Stimulated activated CD8-positive, alpha-beta memory T cell treated with anti-CD3 and anti-CD28 coated beads, Interleukin-4, amount 100 ng/mL, for 1 hour (primary cell): ENCODE measurements at regions not wholly inside any gene's neighbourhood (a gene's known extent, or its start where the extent isn't known, plus 50 kb on each side); places are given as distances from the start of the nearest gene placed in this dataset.

Source experiments
- DNase-seq, 2 donors: peaks; one replicate each; pipeline ENCODE4 v3.0.0-alpha.2; 2020; ENCODE audit warnings: low read depth in 2 of 2, low spot score in 1 of 2

DNA sequence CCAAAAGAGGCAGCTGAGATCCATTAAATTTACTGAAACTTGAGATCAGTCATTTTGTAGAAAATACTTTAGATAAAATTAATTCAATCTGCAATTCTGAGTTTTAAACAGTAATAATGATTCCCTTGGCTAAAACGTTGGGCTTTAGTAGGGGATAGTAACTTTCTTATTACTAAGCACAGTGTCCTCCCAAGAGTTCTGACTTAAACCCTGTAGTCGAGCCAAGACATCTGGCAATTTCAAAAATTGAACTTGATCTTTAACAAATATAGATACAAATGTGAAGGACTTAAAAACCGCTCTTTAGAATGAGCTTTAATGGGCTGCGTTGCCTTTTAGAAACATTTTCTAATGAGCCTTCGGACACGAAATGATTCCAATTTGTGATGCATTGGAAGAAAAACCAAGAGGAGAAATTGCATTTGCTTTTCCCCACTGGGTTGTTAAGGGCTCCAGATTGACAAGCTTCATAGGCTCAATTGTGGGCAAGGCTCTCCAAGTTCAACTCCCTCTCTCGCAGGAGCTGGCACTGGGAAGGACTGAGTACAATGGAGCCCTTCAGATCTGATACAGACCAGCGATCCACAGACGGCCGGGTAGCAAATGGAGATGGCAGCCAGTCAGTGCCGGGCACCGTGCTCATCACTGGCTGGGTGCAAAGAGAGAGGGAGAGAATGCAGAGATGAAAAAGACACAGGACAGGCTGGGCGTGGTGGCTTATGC, 921.3 kb upstream of the AUTS2 start:
- DNase-seq = no peak

- DNase-seq = no peak
Measured at GRCh38 chr7:68678196-68678595, 920.1 kb upstream of the AUTS2 start.

- no peak for DNase-seq
Measured at GRCh38 chr7:68679459-68680234, 918.6 kb upstream of the AUTS2 start.

DNA sequence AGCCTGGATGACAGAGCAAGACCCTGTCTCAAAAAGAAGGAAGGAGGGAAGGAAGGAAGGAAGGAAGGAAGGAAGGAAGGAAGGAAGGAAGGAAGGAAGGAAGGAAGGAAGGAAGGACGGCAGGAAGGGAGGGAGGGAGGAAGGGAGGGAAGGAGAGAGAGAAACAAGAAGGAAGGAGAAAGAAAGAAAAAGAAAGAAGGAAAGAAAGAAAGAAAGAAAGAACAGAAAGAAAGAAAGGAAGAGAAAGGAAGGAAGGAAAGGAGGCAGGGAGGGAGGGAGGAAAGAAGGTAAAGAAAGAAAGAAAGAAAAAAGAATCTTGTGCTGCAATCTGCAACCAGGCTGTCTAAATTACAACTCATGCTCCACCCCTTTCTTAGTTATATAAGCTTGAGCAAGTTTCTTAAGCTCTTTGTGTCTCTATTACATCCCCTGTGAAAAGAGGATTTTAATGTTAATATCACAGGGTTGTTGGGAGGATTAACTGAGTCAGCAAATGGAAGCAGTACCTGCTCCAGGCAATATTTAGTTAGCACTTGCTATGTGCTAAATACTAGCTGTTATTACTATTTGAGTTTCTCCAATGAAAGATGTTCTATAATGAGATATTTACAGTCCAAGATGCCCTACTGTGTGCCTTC, 917.9 kb upstream of the AUTS2 start:
- DNase-seq = no peak

DNA sequence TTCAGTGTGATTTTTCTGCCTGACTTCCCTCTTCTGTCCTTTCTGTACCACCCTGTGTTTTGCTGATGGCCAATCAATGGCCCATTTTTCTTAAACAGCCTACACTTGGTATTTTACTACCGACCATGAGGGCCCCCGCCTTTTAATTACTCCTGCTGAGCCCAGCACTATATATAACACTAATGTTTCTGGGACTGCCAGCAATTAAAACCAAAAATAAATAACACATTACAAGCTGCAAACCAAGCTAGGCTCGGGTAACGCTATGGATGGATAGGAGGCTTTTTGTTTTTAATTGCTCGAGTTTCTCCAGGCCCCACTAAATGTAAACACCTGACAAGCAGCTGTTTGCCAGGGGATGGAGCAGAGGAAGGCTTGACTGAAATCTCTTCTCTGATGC, 915.4 kb upstream of the AUTS2 start:
- no peak for DNase-seq

- DNase-seq = no peak
Measured at GRCh38 chr7:68684246-68684839, 913.9 kb upstream of the AUTS2 start.

DNA sequence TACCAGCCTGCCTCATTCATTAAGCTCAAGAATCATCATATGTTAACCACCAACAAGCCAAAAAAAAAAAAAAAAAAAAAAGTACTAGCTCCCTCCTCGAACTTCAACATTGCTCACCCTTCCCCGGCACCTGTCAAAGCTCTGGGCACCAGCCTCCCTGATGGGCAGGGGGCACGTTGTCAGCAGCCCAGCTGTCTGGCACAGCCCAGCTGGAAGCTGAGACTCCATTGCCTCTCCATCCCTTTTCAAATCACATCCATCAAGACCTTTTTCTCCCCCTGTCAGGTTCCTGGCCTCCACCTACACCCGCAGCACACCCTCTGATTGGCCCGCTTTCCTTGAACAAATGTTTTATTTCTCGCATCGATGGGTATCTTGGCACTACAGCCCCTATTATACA, 913.3 kb upstream of the AUTS2 start:
- DNase-seq = no peak

- no peak for DNase-seq
Measured at GRCh38 chr7:68688416-68689086, 909.7 kb upstream of the AUTS2 start.

- DNase-seq = no peak
Measured at GRCh38 chr7:68689087-68689433, 909.2 kb upstream of the AUTS2 start.

DNA sequence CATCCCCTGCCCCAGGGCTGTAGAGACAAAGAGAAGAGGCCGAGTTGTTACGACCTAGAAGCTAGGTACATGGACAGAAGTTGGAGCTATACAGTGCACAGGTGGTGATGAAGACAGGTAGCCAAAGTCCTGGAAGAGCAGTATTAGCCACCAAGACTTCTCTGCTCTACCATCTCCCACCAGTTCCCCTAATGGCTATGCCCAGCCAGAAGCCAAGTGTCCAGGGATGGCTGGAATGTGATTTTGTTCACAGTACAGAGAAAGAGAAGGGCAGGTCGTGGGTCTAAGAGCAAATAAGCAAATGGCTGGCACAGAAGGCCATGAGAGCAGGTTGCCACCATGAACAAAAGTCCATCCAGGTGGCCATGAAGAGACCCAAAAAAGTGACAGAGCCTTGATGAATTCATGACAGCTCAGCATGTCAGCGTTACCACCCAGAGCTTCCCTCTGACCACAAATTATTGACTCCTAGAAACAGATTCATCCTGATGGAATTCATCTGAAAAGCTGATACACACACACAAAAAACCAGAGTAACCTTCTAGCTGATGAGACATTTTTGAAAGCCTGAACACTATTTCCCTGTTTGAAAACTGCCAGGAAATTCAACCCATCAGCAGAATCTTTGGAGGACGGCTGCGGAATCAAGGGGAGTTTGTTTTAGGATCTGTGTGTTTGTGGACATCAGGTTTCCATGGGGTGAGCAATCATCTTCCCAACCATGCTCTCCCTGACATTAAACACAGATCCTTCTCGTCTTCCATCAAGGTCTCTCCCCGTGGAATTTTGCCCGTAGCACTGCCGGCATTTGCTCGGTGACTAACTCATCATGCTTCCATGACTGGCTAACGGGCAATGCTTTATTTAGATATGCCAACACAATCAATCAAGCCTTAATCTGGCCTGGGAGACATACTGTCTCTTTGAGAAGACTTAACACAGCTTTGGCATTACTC, 906.7 kb upstream of the AUTS2 start:
- DNase-seq = no peak

DNA sequence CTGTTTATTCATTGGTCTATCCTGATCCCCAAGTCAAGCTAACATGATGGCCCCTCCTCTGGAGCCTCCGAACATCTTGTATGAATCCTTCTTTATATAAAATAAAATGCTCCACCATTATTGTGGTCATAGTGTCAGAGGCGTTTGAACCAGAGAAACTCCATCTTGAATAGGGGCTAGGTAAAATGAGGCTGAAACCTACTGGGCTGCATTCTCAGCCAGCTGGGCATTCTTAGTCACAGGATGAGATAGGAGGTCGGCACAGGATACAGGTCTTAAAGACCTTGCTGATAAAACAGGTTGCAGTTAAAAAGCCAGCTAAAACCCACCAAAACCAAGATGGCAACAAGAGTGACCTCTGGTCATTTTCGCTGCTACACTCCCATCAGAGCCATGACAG, 905.8 kb upstream of the AUTS2 start:
- DNase-seq = no peak

GRCh38 chr7:68694656-68695055, 903.6 kb upstream of the AUTS2 start:
- no peak for DNase-seq

- DNase-seq = no peak
Measured at GRCh38 chr7:68697796-68698280, 900.4 kb upstream of the AUTS2 start.

DNA sequence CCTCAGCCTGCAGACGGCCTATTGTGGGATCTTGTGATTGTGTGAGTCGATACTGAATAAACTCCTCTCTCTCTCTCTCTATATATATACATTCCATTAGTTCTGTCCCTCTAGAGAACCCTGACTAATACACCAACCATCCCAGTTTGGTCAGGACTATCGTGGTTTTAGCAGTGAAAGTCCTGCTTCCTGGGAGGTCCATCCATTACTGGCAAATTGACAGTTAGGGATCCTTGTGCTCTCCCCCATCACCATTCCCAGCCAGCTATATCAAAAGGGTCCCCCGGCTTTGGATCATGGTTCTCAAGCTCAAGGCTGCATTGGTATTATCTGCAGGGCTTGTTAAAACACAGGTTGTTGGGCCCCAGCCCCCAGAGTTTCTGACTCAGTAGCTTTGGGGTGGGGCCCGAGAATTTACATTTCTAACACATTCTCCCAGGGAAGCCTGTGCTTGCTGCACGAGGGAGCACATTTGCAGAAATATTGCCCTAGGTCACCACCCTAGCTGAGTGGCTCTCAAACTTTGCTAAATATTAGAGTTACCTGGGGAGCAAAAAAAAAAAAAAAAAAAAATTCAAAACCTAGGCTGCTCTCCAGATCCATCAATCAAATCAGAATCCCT, 899.1 kb upstream of the AUTS2 start:
- DNase-seq = no peak

GRCh38 chr7:68700414-68700813, 897.9 kb upstream of the AUTS2 start:
- no peak for DNase-seq

- no peak for DNase-seq
Measured at GRCh38 chr7:68706291-68706690, 892.0 kb upstream of the AUTS2 start.

DNA sequence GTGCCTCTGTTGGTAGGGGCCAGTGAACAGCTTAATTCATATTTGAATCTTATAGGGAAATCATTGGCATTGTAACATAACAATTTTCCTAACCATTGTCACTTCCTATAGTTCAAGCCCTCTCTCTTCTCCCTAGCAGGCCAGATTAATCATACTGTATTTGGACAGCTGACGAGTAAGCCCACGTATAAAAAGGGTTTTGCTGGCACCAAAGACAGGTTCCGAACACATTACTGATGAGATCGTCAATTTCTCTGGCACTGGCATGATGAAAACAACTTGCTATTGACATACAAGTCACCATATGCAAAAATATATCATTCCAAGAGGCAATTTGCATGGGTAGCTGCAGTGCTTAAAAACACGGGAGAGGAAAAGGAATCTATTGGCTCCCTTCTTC, 891.1 kb upstream of the AUTS2 start:
- no peak for DNase-seq

DNA sequence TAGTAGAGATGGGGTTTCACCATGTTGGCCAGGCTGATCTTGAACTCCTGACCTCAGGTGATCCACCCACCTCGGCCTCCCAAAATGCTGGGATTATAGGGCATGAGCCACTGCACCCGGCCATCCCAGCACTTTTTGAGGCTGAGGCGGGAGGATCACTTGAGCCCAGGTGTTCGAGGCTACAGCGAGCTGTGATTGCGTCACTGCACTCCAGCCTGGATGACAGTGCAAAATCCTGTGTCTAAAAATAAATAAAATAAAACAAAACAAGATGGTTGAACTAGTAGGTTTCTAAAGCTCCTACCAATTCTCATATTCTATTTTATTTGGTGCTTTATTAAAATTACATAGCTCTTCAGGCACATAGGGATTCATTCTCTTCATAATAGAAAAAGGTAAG, 890.3 kb upstream of the AUTS2 start:
- DNase-seq = no peak

GRCh38 chr7:68712956-68713495, 885.2 kb upstream of the AUTS2 start:
- DNase-seq = no peak
